ENCODE measurements at regions not wholly inside any gene's neighbourhood (a gene's known extent, or its start where the extent isn't known, plus 50 kb on each side); places are given as distances from the start of the nearest gene placed in this dataset.

DNA sequence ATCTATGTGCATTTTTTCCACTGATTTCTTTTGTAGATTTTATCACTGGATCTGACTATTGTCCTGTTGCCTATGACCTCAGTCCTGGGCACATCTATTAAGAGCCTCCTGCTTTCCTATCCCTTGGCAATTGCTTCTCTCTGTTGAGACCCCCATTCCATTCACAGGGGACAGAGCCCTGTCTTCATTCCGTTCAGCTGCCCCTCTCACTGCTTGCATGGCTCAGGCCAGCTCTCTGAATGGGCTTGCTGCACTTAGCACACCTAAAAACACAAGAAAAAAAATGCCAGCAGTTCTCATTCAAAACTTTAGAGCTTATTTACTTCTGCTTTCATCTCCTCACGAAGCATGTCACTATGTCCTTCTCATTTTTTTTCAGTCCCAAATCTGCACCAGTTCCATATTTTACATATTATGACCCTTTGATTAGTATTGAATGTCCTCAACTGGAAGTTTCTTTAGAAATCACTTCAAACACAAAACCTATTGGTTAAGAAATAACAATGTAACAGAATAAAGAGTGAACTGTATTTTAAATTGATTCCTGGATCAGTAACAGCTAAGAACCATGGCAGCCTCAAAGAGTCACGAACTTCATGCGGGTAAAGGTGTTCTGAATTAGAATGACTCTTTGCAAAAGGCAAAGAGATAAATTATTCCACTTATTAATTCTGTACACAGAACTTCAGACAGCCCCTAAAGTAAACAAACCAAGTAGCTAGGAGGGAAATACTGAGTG is 616.5 kb downstream of the C6orf118 start:
- no peaks in the 10 kb centered on the region for H3K79me2 ChIP-seq
- H3K4me1 ChIP-seq (ENCODE audit: insufficient read depth) = no peaks in the 10 kb centered on the region
- no peak for DNase-seq (ENCODE audit: low spot score)
- no peaks in the 10 kb centered on the region for H3K9me3 ChIP-seq (ENCODE audit: low read depth)
- no peak overlapping the region for H3K27ac ChIP-seq
- H3K36me3 ChIP-seq (replicated peaks; ENCODE audit: insufficient read depth, low read depth) = no peaks in the 10 kb centered on the region
- no peak overlapping the region for H3K4me2 ChIP-seq
- no peaks in the 10 kb centered on the region for H3K9me2 ChIP-seq (replicated peaks; ENCODE audit: insufficient read depth)
- WGBS (ENCODE audit: low lambda C conversion rate, missing lambda C conversion rate) = 74% methylated on average over 4 of the region's 4 CpGs
- no peak overlapping the region for H2AFZ ChIP-seq
- no peaks in the 10 kb centered on the region for H3K27me3 ChIP-seq
- TF ChIP-seq, protein P1, sequence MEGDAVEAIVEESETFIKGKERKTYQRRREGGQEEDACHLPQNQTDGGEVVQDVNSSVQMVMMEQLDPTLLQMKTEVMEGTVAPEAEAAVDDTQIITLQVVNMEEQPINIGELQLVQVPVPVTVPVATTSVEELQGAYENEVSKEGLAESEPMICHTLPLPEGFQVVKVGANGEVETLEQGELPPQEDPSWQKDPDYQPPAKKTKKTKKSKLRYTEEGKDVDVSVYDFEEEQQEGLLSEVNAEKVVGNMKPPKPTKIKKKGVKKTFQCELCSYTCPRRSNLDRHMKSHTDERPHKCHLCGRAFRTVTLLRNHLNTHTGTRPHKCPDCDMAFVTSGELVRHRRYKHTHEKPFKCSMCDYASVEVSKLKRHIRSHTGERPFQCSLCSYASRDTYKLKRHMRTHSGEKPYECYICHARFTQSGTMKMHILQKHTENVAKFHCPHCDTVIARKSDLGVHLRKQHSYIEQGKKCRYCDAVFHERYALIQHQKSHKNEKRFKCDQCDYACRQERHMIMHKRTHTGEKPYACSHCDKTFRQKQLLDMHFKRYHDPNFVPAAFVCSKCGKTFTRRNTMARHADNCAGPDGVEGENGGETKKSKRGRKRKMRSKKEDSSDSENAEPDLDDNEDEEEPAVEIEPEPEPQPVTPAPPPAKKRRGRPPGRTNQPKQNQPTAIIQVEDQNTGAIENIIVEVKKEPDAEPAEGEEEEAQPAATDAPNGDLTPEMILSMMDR (IDR thresholded peaks at IDR 0.05; ENCODE audit: poor library complexity) = no peak
- TF ChIP-seq EZH2 (IDR thresholded peaks at IDR 0.05; ENCODE audit: borderline replicate concordance) = no peak
- TF ChIP-seq EZH2phosphoT487 (IDR thresholded peaks at IDR 0.05; ENCODE audit: low read depth, severe bottlenecking, unreplicated experiment) = no peak
- H3K4me3 ChIP-seq = no peak overlapping the region
- H4K20me1 ChIP-seq (ENCODE audit: insufficient read depth, poor library complexity, severe bottlenecking) = no peaks in the 10 kb centered on the region

DNA sequence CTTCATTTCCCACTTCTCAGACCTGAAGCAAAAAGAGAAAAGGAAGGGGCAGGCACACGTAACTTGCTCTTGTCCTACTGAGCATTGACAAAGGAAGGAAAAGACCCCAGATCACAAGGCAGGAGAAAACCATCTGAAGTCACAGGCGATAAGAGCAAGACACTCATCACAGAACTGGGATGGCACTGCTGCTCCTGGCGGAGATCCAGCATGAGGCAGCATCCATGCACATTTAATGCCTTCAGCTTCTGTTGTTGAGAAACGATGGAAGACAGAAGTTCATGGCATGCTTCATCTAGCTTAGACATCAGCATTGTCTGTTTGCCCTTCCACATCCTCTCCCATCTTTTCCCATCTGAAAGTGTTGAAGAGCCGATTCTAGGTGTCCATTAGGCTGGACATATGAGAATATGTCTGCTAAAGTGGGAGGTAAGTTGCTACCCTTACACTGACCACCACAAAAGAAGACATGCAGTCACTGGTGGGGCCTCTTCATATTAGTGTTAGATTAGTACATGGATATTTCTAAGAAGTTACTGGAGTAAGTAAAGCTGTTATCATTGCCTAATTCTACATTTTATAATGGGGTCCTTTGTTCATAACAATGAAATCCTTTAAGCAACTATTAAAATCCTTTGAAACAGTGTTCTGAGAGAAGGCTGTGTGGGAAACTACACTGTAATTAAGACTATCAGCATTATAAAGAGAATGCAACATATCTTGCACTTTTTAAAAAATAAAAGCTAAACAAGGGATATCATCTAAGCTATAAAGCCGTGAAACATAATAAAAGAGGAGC is 618.5 kb downstream of the C6orf118 start:
- Histone ChIP-seq H3K9me3 (ENCODE audit: low read depth) (no peaks in the 10 kb centered on the region), H3K27ac (no peak overlapping the region), H4K20me1 (ENCODE audit: insufficient read depth, poor library complexity, severe bottlenecking) (no peaks in the 10 kb centered on the region), H3K4me2 (no peak overlapping the region), H3K4me3 (no peak overlapping the region), H3K79me2 (no peaks in the 10 kb centered on the region), H3K4me1 (ENCODE audit: insufficient read depth) (no peaks in the 10 kb centered on the region), H2AFZ (no peak overlapping the region), H3K27me3 (no peaks in the 10 kb centered on the region), H3K9me2 (replicated peaks; ENCODE audit: insufficient read depth) (no peaks in the 10 kb centered on the region), H3K36me3 (replicated peaks; ENCODE audit: insufficient read depth, low read depth) (no peaks in the 10 kb centered on the region)
- 82% methylated on average over 6 of the region's 6 CpGs for WGBS (ENCODE audit: low lambda C conversion rate, missing lambda C conversion rate)
- DNase-seq (ENCODE audit: low spot score) = no peak
- TF ChIP-seq EZH2 (IDR thresholded peaks at IDR 0.05; ENCODE audit: borderline replicate concordance) (no peak), EZH2phosphoT487 (IDR thresholded peaks at IDR 0.05; ENCODE audit: low read depth, severe bottlenecking, unreplicated experiment) (no peak)
- TF ChIP-seq, protein P1 (IDR thresholded peaks at IDR 0.05; ENCODE audit: poor library complexity) = no peak

DNA sequence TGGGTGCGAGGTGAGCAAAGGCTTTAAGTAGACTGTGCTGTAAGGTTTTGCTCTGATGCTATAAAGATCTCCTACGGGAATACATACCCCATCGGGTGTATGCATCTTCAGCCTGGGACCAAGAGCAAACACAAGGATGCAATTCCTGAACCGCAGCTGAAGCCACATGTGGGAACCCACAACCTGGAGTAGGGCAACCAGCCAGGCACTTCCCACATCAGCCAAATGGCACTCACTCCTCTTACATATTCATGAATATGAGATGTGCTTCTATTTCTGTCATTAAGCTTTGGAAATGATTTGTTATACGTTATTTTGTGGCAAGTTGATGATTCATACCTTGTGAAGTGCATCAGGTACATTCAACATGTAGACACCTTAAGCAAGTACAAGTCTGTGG is 619.2 kb downstream of the C6orf118 start:
- no peaks in the 10 kb centered on the region for H3K36me3 ChIP-seq (replicated peaks; ENCODE audit: insufficient read depth, low read depth)
- no peaks in the 10 kb centered on the region for H3K9me2 ChIP-seq (replicated peaks; ENCODE audit: insufficient read depth)
- 93% methylated on average over 5 of the region's 5 CpGs for WGBS (ENCODE audit: low lambda C conversion rate, missing lambda C conversion rate)
- no peaks in the 10 kb centered on the region for H3K9me3 ChIP-seq (ENCODE audit: low read depth)
- no peak for DNase-seq (ENCODE audit: low spot score)
- H3K4me1 ChIP-seq (ENCODE audit: insufficient read depth) = no peaks in the 10 kb centered on the region
- H3K27me3 ChIP-seq = no peaks in the 10 kb centered on the region
- TF ChIP-seq EZH2phosphoT487 (IDR thresholded peaks at IDR 0.05; ENCODE audit: low read depth, severe bottlenecking, unreplicated experiment) = no peak
- TF ChIP-seq, protein P1 (IDR thresholded peaks at IDR 0.05; ENCODE audit: poor library complexity) = no peak
- no peak for TF ChIP-seq EZH2 (IDR thresholded peaks at IDR 0.05; ENCODE audit: borderline replicate concordance)
- no peak overlapping the region for H3K4me2 ChIP-seq
- no peak overlapping the region for H3K27ac ChIP-seq
- no peaks in the 10 kb centered on the region for H3K79me2 ChIP-seq
- no peaks in the 10 kb centered on the region for H4K20me1 ChIP-seq (ENCODE audit: insufficient read depth, poor library complexity, severe bottlenecking)
- no peak overlapping the region for H3K4me3 ChIP-seq
- no peak overlapping the region for H2AFZ ChIP-seq
